SK-N-SH (cell line): ENCODE measurements at regions not wholly inside any gene's neighbourhood (a gene's known extent, or its start where the extent isn't known, plus 50 kb on each side); places are given as distances from the start of the nearest gene placed in this dataset.

Experiments used
- CTCF ChIA-PET: fragments of 300-600, 350-600 bp; formaldehyde crosslinking; extraction: SDS; loops from one replicate; lab custom pipeline; 2021; lab: Yijun Ruan, JAX
- POLR2A ChIA-PET: fragments of 350-600 bp; sonication (Branson Sonifier 250); formaldehyde crosslinking; extraction: SDS; loops from one replicate; lab custom pipeline; 2020; ENCODE audit warnings: antibody characterized with exemption, inconsistent platforms; lab: Yijun Ruan, JAX
- DNase-seq: peaks from one replicate; pipeline ENCODE4 v3.0.0; 2012
- H2AFZ ChIP-seq: fragments of 200-600 bp; sonication (generic); 2 replicates; pipeline ENCODE4 v1.8.1; 2016; ENCODE audit warnings: antibody characterized with exemption, mild to moderate bottlenecking, low read depth
- H3F3A ChIP-seq: fragments of 200-600 bp; sonication (generic); replicated peaks from 2 replicates; pipeline ENCODE3; 2016; ENCODE audit warnings: antibody characterized with exemption, mild to moderate bottlenecking; ENCODE audit not compliant: insufficient read depth
- H3K27ac ChIP-seq, 2 experiments: fragments of 200-500 bp in 1 of 2; fragments of 200-600 bp in 1 of 2; sonication (Bioruptor generic) in 1 of 2; sonication (generic), shearing (Covaris generic) in 1 of 2; 2 replicates each; pipeline versions ENCODE4 v1.5.1 to v1.6.1; 2014 to 2016; ENCODE audit warnings: low read depth in 2 of 2, inconsistent platforms in 1 of 2, low read length in 1 of 2, mild to moderate bottlenecking in 1 of 2, mixed read lengths in 1 of 2
- H3K27me3 ChIP-seq: fragments of 200-600 bp; sonication (generic), shearing (Covaris generic); 2 replicates; pipeline ENCODE4 v1.6.1; 2016; ENCODE audit warnings: mixed run types; ENCODE audit not compliant: insufficient read depth
- H3K36me3 ChIP-seq, 2 experiments: fragments of 200-500 bp in 1 of 2; fragments of 200-600 bp in 1 of 2; sonication (Bioruptor generic) in 1 of 2; sonication (generic) in 1 of 2; replicated peaks in 1 of 2; 2 replicates each; pipeline versions ENCODE3 to v1.5.1; 2014 to 2016; ENCODE audit warnings: low read length in 1 of 2, mild to moderate bottlenecking in 1 of 2; ENCODE audit not compliant: insufficient read depth in 2 of 2, control insufficient read depth in 1 of 2
- H3K4me1 ChIP-seq, 2 experiments: fragments of 200-500 bp in 1 of 2; fragments of 200-600 bp in 1 of 2; sonication (Bioruptor generic) in 1 of 2; sonication (generic), shearing (Covaris generic) in 1 of 2; 2 replicates each; pipeline versions ENCODE4 v1.5.1 to v1.6.1; 2014 to 2016; ENCODE audit warnings: low read depth in 1 of 2, low read length in 1 of 2, mixed run types in 1 of 2; ENCODE audit not compliant: insufficient read depth in 2 of 2, control insufficient read depth in 1 of 2
- H3K4me2 ChIP-seq: fragments of 200-600 bp; sonication (generic), shearing (Covaris generic); 2 replicates; pipeline ENCODE4 v1.6.1; 2017; ENCODE audit warnings: mixed run types
- H3K4me3 ChIP-seq, 2 experiments: fragments of 200-500 bp in 1 of 2; fragments of 200-600 bp in 1 of 2; sonication (Bioruptor generic) in 1 of 2; sonication (generic), shearing (Covaris generic) in 1 of 2; 2 replicates each; pipeline versions ENCODE4 v1.5.1 to v1.8.1; 2014 to 2016; ENCODE audit warnings: low read depth in 2 of 2, inconsistent platforms in 1 of 2, low read length in 1 of 2, mild to moderate bottlenecking in 1 of 2, mixed read lengths in 1 of 2, moderate library complexity in 1 of 2
- H3K79me2 ChIP-seq: fragments of 200-600 bp; sonication (generic); 2 replicates; pipeline ENCODE4 v1.8.1; 2017; ENCODE audit warnings: mild to moderate bottlenecking; ENCODE audit not compliant: insufficient read depth
- H3K9ac ChIP-seq: fragments of 200-600 bp; sonication (generic); 2 replicates; pipeline ENCODE4 v1.6.1; 2017; ENCODE audit warnings: mixed run types
- H3K9me2 ChIP-seq: fragments of 200-600 bp; sonication (generic); 2 replicates; pipeline ENCODE4 v1.6.1; 2017; ENCODE audit warnings: mixed run types
- H3K9me3 ChIP-seq: fragments of 200-600 bp; sonication (generic); 2 replicates; pipeline ENCODE4 v1.6.1; 2017; ENCODE audit warnings: mixed run types, mild to moderate bottlenecking, moderate library complexity
- H4K20me1 ChIP-seq: fragments of 200-600 bp; sonication (generic); 2 replicates; pipeline ENCODE4 v1.6.1; 2017; ENCODE audit warnings: mild to moderate bottlenecking, mixed run types; ENCODE audit not compliant: insufficient read depth
- ELF1 ChIP-seq: IDR thresholded peaks from 2 replicates; pipeline ENCODE4 v1.4.0; 2012
- FOSL2 ChIP-seq: IDR thresholded peaks from 2 replicates; pipeline ENCODE4 v1.4.0; 2012; ENCODE audit warnings: low read depth, mild to moderate bottlenecking, moderate library complexity, borderline replicate concordance
- FOXJ3 ChIP-seq: sonication (generic); formaldehyde crosslinking; IDR thresholded peaks from 2 replicates; pipeline ENCODE4 v1.5.1; 2020; ENCODE audit warnings: mild to moderate bottlenecking, missing genetic modification reagents
- GABPA ChIP-seq: IDR thresholded peaks from 2 replicates; pipeline ENCODE4 v1.4.0; 2012; ENCODE audit warnings: low read depth, mild to moderate bottlenecking
- NFIC ChIP-seq: IDR thresholded peaks from 2 replicates; pipeline ENCODE4 v1.4.0; 2012; ENCODE audit warnings: borderline replicate concordance
- RAD21 ChIP-seq: IDR thresholded peaks from 2 replicates; pipeline ENCODE4 v1.6.1; 2012; ENCODE audit warnings: mild to moderate bottlenecking, low read length
- RCOR1 ChIP-seq: fragments of 150-350 bp; IDR thresholded peaks from 2 replicates; pipeline ENCODE4 v1.6.1; 2017; ENCODE audit warnings: antibody characterized with exemption, low read length
- RFX5 ChIP-seq: IDR thresholded peaks from 2 replicates; pipeline ENCODE4 v1.6.1; 2012; ENCODE audit warnings: mild to moderate bottlenecking, improper control_type of control experiment, low read length
- SMC3 ChIP-seq: IDR thresholded peaks from 2 replicates; pipeline ENCODE4 v1.6.1; 2012; ENCODE audit warnings: low read depth, low read length, improper control_type of control experiment
- TEAD4 ChIP-seq: IDR thresholded peaks from 2 replicates; pipeline ENCODE4 v1.4.0; 2012; ENCODE audit warnings: mild to moderate bottlenecking, borderline replicate concordance; ENCODE audit not compliant: insufficient read depth
- YY1 ChIP-seq: IDR thresholded peaks from 2 replicates; pipeline ENCODE4 v1.4.0; 2012; ENCODE audit warnings: low read depth, mild to moderate bottlenecking
- WGBS: methylation state at CpG from one replicate; pipeline ENCODE4 v1.1.6; 2017; ENCODE audit warnings: low lambda C conversion rate; 5-methylcytosine and 5-hydroxymethylcytosine counted together
- TF ChIP-seq, protein P1 (sequence below): IDR thresholded peaks from 2 replicates; pipeline ENCODE4 v1.6.1; 2012; ENCODE audit warnings: mild to moderate bottlenecking, low read depth, low read length, moderate library complexity
- TF ChIP-seq, protein P2 (sequence below): fragments of 200-600 bp; sonication (generic); IDR thresholded peaks from 2 replicates; pipeline ENCODE4 v1.6.1; 2017; ENCODE audit warnings: antibody characterized with exemption, mild to moderate bottlenecking, moderate library complexity
- TF ChIP-seq, protein P3 (sequence below): IDR thresholded peaks from 2 replicates; pipeline ENCODE4; 2012

DNA sequence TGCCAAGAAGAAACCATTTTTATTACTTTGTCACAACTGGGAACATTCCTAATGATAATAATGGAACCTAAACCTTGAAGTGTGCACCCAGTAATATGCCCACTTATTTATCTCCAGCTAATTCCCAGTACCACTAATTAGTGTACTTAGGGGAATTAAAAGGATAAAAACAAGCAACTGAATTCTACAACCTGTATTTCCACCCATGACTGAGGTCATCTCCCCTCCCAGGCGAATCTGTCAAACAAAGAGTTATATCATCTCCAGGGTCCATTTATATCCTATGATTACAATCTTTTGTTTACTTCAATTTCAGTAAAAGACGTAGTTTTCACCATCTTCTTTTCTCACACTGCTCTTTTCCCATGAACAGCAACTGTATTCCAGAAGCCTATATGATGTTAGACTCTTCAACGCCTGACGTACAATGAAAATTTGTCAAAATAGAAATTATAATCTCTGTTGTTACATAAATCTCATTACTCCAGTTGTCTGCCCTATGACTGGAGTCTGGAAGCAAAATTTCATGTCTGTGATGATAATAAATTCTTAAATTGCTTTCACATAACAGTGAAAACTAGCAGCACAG lies 177.6 kb downstream of the GOLIM4 start (continued):
- TF ChIP-seq, protein P1, sequence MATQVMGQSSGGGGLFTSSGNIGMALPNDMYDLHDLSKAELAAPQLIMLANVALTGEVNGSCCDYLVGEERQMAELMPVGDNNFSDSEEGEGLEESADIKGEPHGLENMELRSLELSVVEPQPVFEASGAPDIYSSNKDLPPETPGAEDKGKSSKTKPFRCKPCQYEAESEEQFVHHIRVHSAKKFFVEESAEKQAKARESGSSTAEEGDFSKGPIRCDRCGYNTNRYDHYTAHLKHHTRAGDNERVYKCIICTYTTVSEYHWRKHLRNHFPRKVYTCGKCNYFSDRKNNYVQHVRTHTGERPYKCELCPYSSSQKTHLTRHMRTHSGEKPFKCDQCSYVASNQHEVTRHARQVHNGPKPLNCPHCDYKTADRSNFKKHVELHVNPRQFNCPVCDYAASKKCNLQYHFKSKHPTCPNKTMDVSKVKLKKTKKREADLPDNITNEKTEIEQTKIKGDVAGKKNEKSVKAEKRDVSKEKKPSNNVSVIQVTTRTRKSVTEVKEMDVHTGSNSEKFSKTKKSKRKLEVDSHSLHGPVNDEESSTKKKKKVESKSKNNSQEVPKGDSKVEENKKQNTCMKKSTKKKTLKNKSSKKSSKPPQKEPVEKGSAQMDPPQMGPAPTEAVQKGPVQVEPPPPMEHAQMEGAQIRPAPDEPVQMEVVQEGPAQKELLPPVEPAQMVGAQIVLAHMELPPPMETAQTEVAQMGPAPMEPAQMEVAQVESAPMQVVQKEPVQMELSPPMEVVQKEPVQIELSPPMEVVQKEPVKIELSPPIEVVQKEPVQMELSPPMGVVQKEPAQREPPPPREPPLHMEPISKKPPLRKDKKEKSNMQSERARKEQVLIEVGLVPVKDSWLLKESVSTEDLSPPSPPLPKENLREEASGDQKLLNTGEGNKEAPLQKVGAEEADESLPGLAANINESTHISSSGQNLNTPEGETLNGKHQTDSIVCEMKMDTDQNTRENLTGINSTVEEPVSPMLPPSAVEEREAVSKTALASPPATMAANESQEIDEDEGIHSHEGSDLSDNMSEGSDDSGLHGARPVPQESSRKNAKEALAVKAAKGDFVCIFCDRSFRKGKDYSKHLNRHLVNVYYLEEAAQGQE = no peak
- TF ChIP-seq ELF1 (no peak), FOXJ3 (CRISPR knock-in tag) (no peak), RCOR1 (no peak), RFX5 (no peak)

DNA sequence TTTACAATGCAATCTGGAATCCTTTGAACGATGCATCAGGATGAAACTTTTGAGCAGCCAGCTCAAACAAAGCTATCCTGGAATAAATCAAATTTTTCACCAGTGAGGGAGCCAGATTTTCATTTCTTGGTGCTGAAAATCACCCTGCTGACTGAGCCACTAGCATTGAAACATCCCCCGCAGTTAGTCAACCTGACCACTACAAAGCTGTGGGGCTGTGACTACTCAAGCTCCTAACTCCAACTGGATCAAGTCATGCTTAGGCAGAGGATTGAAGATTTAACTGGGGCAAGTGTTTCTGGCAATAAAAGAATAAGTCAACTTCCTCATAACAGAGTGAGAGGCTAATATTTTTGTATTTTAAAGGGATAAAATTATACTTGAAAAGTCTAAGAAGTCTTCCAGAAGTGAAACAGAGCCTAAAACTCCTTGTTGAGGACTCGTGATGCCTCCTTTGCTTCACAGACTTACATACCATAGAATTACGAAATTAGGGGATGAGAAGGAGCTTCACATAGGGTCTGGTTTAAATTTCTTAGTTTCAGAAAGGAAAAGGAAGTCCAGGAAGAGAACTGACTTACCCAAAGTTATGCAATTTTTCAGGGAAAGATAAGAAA lies 177.8 kb downstream of the SERPINI1 start:
- peak; percentile 10 for DNase-seq
- Histone ChIP-seq H3K36me3 (no peaks in the 10 kb centered on the region), H3K9ac (no peak overlapping the region), H3K4me3 (no peak overlapping the region), H2AFZ (no peak overlapping the region), H3K9me2 (no peaks in the 10 kb centered on the region), H3K27ac (no peak overlapping the region), H3K4me2 (no peak overlapping the region), H4K20me1 (no peaks in the 10 kb centered on the region), H3F3A (no peaks in the 10 kb centered on the region), H3K9me3 (no peaks in the 10 kb centered on the region), H3K27me3 (no peaks in the 10 kb centered on the region), H3K79me2 (no peaks in the 10 kb centered on the region), H3K4me1 (no peaks in the 10 kb centered on the region; a peak in 1 of 4 replicates)
- ChIA-PET POLR2A (no interaction called here), CTCF (interaction anchor here (1.5 to 1.6 kb wide), 2 partner anchors 9 to 127 kb away, joined by 5 to 6 read pairs; no protein-coding TSS in a partner anchor)
- WGBS = 70% methylated on average over 4 of the region's 4 CpGs
- TF ChIP-seq SMC3 (no peak), YY1 (no peak), RFX5 (no peak)
- TF ChIP-seq, protein P2, sequence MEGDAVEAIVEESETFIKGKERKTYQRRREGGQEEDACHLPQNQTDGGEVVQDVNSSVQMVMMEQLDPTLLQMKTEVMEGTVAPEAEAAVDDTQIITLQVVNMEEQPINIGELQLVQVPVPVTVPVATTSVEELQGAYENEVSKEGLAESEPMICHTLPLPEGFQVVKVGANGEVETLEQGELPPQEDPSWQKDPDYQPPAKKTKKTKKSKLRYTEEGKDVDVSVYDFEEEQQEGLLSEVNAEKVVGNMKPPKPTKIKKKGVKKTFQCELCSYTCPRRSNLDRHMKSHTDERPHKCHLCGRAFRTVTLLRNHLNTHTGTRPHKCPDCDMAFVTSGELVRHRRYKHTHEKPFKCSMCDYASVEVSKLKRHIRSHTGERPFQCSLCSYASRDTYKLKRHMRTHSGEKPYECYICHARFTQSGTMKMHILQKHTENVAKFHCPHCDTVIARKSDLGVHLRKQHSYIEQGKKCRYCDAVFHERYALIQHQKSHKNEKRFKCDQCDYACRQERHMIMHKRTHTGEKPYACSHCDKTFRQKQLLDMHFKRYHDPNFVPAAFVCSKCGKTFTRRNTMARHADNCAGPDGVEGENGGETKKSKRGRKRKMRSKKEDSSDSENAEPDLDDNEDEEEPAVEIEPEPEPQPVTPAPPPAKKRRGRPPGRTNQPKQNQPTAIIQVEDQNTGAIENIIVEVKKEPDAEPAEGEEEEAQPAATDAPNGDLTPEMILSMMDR = peak; percentile 11; the same call in 1 of the 2 replicates

DNA sequence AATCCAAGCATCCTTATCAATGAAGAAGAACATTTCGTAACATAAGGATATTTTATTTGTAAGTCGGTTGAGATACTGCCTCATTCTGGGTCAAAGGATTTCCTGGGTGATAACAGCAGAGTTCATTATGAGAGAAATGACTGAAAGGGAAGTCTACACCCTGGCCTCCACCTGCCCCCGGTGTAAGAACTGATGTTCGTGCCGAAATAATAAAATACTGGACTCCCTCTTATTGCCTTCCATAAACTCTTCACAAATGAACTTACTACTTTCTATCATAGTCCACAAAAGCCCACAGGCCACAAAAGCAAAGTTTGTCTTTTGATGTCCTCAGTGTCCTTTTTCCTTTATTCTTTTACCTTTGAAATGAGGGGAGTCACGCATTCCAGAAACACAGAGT lies 174.4 kb downstream of the SERPINI1 start:
- no peaks in the 10 kb centered on the region for H3K4me1 ChIP-seq
- CTCF ChIA-PET = interaction anchor here (1.0 to 1.4 kb wide), 3 partner anchors 28 to 530 kb away, joined by 3 read pairs; partner anchors contain the start of gene ZBBX
- no peak overlapping the region for H2AFZ ChIP-seq
- H3K4me3 ChIP-seq = no peak overlapping the region
- no peaks in the 10 kb centered on the region for H3K9me3 ChIP-seq
- H3K27ac ChIP-seq = no peak overlapping the region
- POLR2A ChIA-PET = no interaction called here
- H3K4me2 ChIP-seq = no peak overlapping the region
- no peak for DNase-seq
- H3K9ac ChIP-seq = no peak overlapping the region
- H3K27me3 ChIP-seq = no peaks in the 10 kb centered on the region
- H4K20me1 ChIP-seq = no peaks in the 10 kb centered on the region
- H3K9me2 ChIP-seq = no peaks in the 10 kb centered on the region
- no peaks in the 10 kb centered on the region for H3K36me3 ChIP-seq
- H3K79me2 ChIP-seq = no peaks in the 10 kb centered on the region
- no peaks in the 10 kb centered on the region for H3F3A ChIP-seq
- WGBS = 88% methylated on average over 6 of the region's 6 CpGs
- TF ChIP-seq RAD21 (no peak), TEAD4 (no peak), GABPA (no peak), ELF1 (no peak), FOSL2 (no peak), RCOR1 (no peak), NFIC (no peak)
- TF ChIP-seq, protein P3, sequence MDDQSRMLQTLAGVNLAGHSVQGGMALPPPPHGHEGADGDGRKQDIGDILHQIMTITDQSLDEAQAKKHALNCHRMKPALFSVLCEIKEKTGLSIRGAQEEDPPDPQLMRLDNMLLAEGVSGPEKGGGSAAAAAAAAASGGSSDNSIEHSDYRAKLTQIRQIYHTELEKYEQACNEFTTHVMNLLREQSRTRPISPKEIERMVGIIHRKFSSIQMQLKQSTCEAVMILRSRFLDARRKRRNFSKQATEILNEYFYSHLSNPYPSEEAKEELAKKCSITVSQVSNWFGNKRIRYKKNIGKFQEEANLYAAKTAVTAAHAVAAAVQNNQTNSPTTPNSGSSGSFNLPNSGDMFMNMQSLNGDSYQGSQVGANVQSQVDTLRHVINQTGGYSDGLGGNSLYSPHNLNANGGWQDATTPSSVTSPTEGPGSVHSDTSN = no peak
- TF ChIP-seq, protein P1 = no peak
